Upper lobe of right lung (tissue), 1 donor: ENCODE measurements at regions not wholly inside any gene's neighbourhood (a gene's known extent, or its start where the extent isn't known, plus 50 kb on each side); places are given as distances from the start of the nearest gene placed in this dataset.
A peak's percentile ranks its signal among the peaks of the same experiment; 100 is the strongest.

Experiments
- ATAC-seq: fragments of 200-7000 bp; cut with Tn5 transposase; one replicate; pipeline ENCODE4 v1.9.1; 2020; ENCODE audit warnings: mild to moderate bottlenecking, moderate library complexity
- DNase-seq: peaks from one replicate; pipeline ENCODE4 v3.0.0-alpha.2; 2020
- H3K27ac ChIP-seq: fragments of 200-600 bp; one replicate; pipeline ENCODE4 v1.8.0; 2022
- H3K27me3 ChIP-seq: fragments of 200-600 bp; one replicate; pipeline ENCODE4 v1.8.0; 2022; ENCODE audit warnings: mild to moderate bottlenecking
- H3K36me3 ChIP-seq: fragments of 200-600 bp; one replicate; pipeline ENCODE4 v1.8.0; 2022
- H3K4me1 ChIP-seq: fragments of 200-600 bp; one replicate; pipeline ENCODE4 v1.8.0; 2022
- H3K4me3 ChIP-seq: fragments of 200-600 bp; one replicate; pipeline ENCODE4 v1.8.0; 2022; ENCODE audit warnings: mild to moderate bottlenecking
- H3K9me3 ChIP-seq: fragments of 200-600 bp; one replicate; pipeline ENCODE4 v1.8.0; 2022
- intact Hi-C: fragments of 100-400 bp; cut with DNase I; formaldehyde crosslinking; loops from one replicate; pipeline ENCODE4 v1.11.0; 2022
- TF ChIP-seq, protein P1 (sequence below): fragments of 200-600 bp; IDR thresholded peaks from one replicate; pipeline ENCODE4 v1.8.0; 2022; ENCODE audit warnings: antibody characterized with exemption
- donor health status: DM: no; HTN: yes; CAD: no; lungs with severe emphysema.

DNA sequence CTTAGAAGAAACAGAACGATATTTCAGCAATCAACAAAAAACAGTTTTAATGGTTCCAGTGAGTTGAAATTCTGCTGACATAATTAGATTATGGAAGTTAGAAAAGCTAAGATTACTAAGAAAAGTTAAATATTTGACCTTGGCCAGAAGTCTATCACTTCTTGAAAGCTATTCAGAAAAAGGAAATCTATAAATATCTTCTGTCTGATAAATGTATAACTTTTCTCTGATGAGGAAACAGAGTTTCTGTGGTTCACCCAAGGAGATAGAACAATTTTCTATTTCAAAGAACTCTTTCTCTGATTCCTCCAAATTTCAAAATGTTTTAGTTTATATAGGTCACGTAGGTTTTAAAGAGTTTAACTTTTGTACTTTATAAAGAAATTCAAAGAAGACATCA is 438.4 kb upstream of the CHORDC1 start:
- Histone ChIP-seq H3K36me3 (no peaks in the 10 kb centered on the region), H3K27me3 (no peaks in the 10 kb centered on the region), H3K4me1 (no peaks in the 10 kb centered on the region), H3K4me3 (no peak overlapping the region), H3K27ac (no peak overlapping the region), H3K9me3 (no peaks in the 10 kb centered on the region)
- ATAC-seq: no peak
- no peak for DNase-seq
- intact Hi-C loops: no loop called here
- TF ChIP-seq, protein P1, sequence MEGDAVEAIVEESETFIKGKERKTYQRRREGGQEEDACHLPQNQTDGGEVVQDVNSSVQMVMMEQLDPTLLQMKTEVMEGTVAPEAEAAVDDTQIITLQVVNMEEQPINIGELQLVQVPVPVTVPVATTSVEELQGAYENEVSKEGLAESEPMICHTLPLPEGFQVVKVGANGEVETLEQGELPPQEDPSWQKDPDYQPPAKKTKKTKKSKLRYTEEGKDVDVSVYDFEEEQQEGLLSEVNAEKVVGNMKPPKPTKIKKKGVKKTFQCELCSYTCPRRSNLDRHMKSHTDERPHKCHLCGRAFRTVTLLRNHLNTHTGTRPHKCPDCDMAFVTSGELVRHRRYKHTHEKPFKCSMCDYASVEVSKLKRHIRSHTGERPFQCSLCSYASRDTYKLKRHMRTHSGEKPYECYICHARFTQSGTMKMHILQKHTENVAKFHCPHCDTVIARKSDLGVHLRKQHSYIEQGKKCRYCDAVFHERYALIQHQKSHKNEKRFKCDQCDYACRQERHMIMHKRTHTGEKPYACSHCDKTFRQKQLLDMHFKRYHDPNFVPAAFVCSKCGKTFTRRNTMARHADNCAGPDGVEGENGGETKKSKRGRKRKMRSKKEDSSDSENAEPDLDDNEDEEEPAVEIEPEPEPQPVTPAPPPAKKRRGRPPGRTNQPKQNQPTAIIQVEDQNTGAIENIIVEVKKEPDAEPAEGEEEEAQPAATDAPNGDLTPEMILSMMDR: no peak

DNA sequence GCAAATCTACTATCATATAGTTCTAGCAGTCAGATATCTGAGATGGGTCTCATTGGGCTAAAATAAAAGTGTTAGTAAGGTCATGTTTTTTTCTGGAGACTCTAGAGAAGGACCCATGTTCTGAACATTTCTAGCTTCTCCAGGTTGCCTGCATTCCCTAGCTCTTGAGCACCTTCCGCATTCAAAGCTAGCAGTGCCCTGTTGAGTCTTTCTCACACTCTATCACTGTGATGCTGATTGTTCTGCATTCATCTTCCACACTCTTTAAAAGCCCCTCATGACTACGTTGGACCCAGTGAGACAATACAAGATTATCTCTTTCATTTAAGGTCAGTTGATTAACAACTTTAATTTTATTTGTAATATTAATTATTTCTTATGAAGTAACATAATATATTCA is 433.3 kb upstream of the CHORDC1 start:
- no peak overlapping the region for H3K4me3 ChIP-seq
- no peaks in the 10 kb centered on the region for H3K27me3 ChIP-seq
- TF ChIP-seq, protein P1: no peak
- no peaks in the 10 kb centered on the region for H3K36me3 ChIP-seq
- ATAC-seq: no peak
- no peaks in the 10 kb centered on the region for H3K4me1 ChIP-seq
- no peak for DNase-seq
- intact Hi-C loops: no loop called here
- no peaks in the 10 kb centered on the region for H3K9me3 ChIP-seq
- H3K27ac ChIP-seq: no peak overlapping the region

DNA sequence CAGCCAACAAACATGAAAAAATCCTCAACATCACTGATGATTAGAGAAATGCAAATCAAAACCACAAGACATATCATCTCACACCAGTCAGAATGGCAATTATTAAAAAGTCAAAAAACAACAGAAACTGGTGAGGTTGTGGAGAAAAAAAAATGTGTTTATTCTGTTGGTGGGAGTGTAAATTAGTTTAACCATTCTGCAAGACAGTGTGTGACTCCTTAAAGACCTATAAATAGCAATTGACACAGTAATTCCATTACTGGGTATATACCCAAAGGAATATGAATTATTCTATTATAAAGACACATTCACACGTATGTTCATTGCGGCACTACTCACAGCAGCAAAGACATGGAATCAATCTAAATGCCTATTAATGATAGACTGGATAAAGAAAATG is 427.3 kb upstream of the CHORDC1 start:
- no peak for DNase-seq
- Histone ChIP-seq H3K9me3 (no peaks in the 10 kb centered on the region), H3K4me1 (no peaks in the 10 kb centered on the region), H3K4me3 (no peak overlapping the region), H3K27ac (no peak overlapping the region), H3K27me3 (no peaks in the 10 kb centered on the region), H3K36me3 (no peaks in the 10 kb centered on the region)
- TF ChIP-seq, protein P1: no peak
- no peak for ATAC-seq
- intact Hi-C loops: no loop called here

DNA sequence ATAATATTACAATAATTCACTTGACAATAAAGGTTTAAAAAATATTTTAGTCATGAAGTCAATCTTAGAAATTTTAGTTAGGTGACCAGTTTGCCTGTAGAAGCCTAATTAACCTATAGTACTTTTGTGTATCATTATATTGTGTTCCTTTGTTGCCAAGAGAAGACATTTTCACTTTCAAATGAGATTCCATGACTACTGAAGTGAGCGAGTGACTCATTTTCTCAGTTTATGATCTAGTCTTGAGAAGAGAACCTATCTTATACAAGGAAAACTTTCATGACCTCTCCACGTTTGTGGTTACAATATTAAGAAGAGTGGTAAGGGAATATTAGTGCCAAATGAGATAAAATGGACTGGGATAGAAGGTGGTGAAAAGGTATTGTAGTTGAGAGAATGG is 423.9 kb upstream of the CHORDC1 start:
- TF ChIP-seq, protein P1: no peak
- H3K36me3 ChIP-seq: no peaks in the 10 kb centered on the region
- no peak for DNase-seq
- H3K9me3 ChIP-seq: no peaks in the 10 kb centered on the region
- intact Hi-C loops: no loop called here
- no peak overlapping the region for H3K27ac ChIP-seq
- no peak for ATAC-seq
- H3K4me3 ChIP-seq: no peak overlapping the region
- no peaks in the 10 kb centered on the region for H3K4me1 ChIP-seq
- H3K27me3 ChIP-seq: no peaks in the 10 kb centered on the region

DNA sequence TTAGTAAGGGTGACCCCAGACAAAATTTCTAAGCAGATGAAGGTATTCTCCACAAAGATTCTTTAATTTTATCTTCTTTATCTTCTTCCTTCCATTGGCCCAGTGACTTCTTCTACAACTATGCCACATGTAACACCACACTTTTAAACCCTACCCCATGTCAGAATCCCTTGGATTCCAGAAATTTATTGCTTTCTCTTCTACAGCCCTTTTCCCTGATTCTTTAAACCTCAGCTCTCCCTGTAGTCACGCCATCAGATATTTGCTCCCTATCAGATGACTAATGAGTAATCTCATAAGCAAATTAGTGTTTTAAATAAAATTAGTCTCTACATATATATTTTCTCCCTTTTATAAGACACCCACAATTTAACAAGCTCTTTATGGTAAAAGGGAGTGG is 423.4 kb upstream of the CHORDC1 start:
- Histone ChIP-seq H3K27ac (no peak overlapping the region), H3K27me3 (no peaks in the 10 kb centered on the region), H3K36me3 (no peaks in the 10 kb centered on the region), H3K9me3 (no peaks in the 10 kb centered on the region), H3K4me3 (no peak overlapping the region), H3K4me1 (no peaks in the 10 kb centered on the region)
- ATAC-seq: no peak
- TF ChIP-seq, protein P1: no peak
- DNase-seq: no peak
- intact Hi-C loops: no loop called here

DNA sequence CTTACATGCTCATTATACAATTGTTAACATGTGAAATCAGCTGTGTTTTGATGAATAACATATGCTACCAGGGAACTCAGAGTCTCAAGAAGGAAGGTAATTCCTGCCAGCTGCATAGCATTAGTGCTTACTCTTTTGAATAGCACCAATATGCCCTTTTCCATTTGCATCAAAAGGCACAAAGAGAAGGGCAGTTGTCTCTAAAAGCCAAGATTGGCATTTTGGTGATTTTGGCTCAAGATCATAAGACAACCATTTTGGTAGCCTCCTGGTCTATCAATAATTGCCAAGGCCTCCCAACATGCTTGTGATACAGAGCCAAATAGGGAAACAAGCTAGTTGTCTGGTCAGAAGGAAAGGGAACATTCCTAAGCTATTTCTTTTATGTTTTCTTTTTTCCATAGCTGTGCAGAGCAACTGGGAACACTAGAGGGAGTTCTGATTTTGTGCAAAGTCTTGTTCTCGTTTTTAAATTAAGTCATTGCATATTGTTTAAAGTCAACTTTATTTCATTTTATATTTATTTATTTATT is 416.7 kb upstream of the CHORDC1 start:
- TF ChIP-seq, protein P1: peak; percentile 39
- Histone ChIP-seq H3K4me3 (no peak overlapping the region), H3K27ac (no peak overlapping the region), H3K36me3 (no peaks in the 10 kb centered on the region), H3K4me1 (no peaks in the 10 kb centered on the region), H3K27me3 (no peaks in the 10 kb centered on the region), H3K9me3 (no peaks in the 10 kb centered on the region)
- intact Hi-C loops: no loop called here
- ATAC-seq: no peak
- no peak for DNase-seq
